Umbilical cord (tissue), 1 donor: ENCODE measurements at regions not wholly inside any gene's neighbourhood (a gene's known extent, or its start where the extent isn't known, plus 50 kb on each side); places are given as distances from the start of the nearest gene placed in this dataset.

Experiments
- DNase-seq: peaks from one replicate; pipeline ENCODE4 v3.0.0-alpha.2; 2015; ENCODE audit warnings: low spot score

GRCh38 chr13:33466262-33466661 is 180.7 kb upstream of the STARD13 start:
- DNase-seq = no peak

GRCh38 chr13:33467556-33467955 is 182.0 kb upstream of the STARD13 start:
- DNase-seq = no peak

- peak; percentile 88 for DNase-seq
Measured at GRCh38 chr13:33471204-33471603, 185.6 kb upstream of the STARD13 start.

- DNase-seq = no peak
Measured at GRCh38 chr13:33472446-33472845, 186.9 kb upstream of the STARD13 start.

GRCh38 chr13:33479105-33479504 is 193.6 kb upstream of the STARD13 start:
- peak; percentile 71 for DNase-seq

- DNase-seq = no peak
Measured at GRCh38 chr13:33480561-33480960, 195.0 kb upstream of the STARD13 start.

GRCh38 chr13:33483471-33483870 is 197.9 kb upstream of the STARD13 start:
- no peak for DNase-seq

- DNase-seq = no peak
Measured at GRCh38 chr13:33485247-33485646, 199.7 kb upstream of the STARD13 start.

GRCh38 chr13:33487575-33488243 is 202.2 kb upstream of the STARD13 start:
- DNase-seq = no peak

GRCh38 chr13:33489563-33489962 is 204.0 kb upstream of the STARD13 start:
- no peak for DNase-seq

- peak; percentile 42 for DNase-seq
Measured at GRCh38 chr13:33490461-33491327, 205.1 kb upstream of the STARD13 start.

- no peak for DNase-seq
Measured at GRCh38 chr13:33493672-33494365, 208.3 kb upstream of the STARD13 start.

- peak; percentile 79 for DNase-seq
Measured at GRCh38 chr13:33494596-33495204, 209.1 kb upstream of the STARD13 start.

- no peak for DNase-seq
Measured at GRCh38 chr13:33496336-33496735, 210.8 kb upstream of the STARD13 start.

GRCh38 chr13:33497146-33497845 is 211.7 kb upstream of the STARD13 start:
- DNase-seq = no peak

- DNase-seq = no peak
Measured at GRCh38 chr13:33508060-33508459, 222.5 kb upstream of the STARD13 start.

GRCh38 chr13:33509642-33510229 is 224.2 kb upstream of the STARD13 start:
- DNase-seq = no peak

- DNase-seq = no peak
Measured at GRCh38 chr13:33510350-33510970, 224.9 kb upstream of the STARD13 start.

- DNase-seq = no peak
Measured at GRCh38 chr13:33512880-33513554, 227.5 kb upstream of the STARD13 start.

GRCh38 chr13:33514362-33514761 is 228.8 kb upstream of the STARD13 start:
- DNase-seq = no peak
